ENCODE measurements at regions not wholly inside any gene's neighbourhood (a gene's known extent, or its start where the extent isn't known, plus 50 kb on each side); places are given as distances from the start of the nearest gene placed in this dataset.

DNA sequence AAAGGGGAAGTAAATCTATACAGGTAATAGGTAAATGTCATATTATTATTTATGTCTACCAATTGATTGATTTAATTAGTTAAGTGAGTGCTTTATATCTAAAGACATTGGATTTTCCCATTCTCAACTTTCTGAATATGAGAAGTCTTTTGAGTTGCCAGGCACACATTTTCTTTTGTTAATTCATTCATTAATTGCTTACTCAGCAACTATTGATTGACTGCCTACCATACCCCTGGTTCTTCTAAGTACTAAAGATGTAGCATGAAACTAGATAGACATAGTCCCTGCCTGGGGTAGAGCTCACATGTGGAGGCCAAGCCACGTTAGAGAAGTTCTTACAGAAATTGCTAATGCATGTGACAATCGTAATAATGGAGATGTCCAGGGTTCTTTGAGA is 253.1 kb upstream of the LYZL1 start:
- no peak for DNase-seq (ENCODE audit: low read depth)
- H3K4me3 ChIP-seq (replicated peaks; ENCODE audit: low read depth, low read length): no peak overlapping the region
- TF ChIP-seq, protein P1, sequence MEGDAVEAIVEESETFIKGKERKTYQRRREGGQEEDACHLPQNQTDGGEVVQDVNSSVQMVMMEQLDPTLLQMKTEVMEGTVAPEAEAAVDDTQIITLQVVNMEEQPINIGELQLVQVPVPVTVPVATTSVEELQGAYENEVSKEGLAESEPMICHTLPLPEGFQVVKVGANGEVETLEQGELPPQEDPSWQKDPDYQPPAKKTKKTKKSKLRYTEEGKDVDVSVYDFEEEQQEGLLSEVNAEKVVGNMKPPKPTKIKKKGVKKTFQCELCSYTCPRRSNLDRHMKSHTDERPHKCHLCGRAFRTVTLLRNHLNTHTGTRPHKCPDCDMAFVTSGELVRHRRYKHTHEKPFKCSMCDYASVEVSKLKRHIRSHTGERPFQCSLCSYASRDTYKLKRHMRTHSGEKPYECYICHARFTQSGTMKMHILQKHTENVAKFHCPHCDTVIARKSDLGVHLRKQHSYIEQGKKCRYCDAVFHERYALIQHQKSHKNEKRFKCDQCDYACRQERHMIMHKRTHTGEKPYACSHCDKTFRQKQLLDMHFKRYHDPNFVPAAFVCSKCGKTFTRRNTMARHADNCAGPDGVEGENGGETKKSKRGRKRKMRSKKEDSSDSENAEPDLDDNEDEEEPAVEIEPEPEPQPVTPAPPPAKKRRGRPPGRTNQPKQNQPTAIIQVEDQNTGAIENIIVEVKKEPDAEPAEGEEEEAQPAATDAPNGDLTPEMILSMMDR (IDR thresholded peaks at IDR 0.05; ENCODE audit: low read length, missing control alignments): no peak

- TF ChIP-seq, protein P1 (IDR thresholded peaks at IDR 0.05; ENCODE audit: low read length, missing control alignments): no peak
- DNase-seq (ENCODE audit: low read depth): no peak
- no peak overlapping the region for H3K4me3 ChIP-seq (replicated peaks; ENCODE audit: low read depth, low read length)
Observed at GRCh38 chr10:29037348-29038113, 251.3 kb upstream of the LYZL1 start.

GRCh38 chr10:29039091-29039490 is 249.8 kb upstream of the LYZL1 start:
- H3K4me3 ChIP-seq (replicated peaks; ENCODE audit: low read depth, low read length): no peak overlapping the region
- TF ChIP-seq, protein P1 (IDR thresholded peaks at IDR 0.05; ENCODE audit: low read length, missing control alignments): no peak
- DNase-seq (ENCODE audit: low read depth): no peak

- peak; percentile 92 for DNase-seq (ENCODE audit: low read depth)
- H3K4me3 ChIP-seq (replicated peaks; ENCODE audit: low read depth, low read length): no peak overlapping the region
Observed at GRCh38 chr10:29039677-29040189, 249.1 kb upstream of the LYZL1 start.

DNA sequence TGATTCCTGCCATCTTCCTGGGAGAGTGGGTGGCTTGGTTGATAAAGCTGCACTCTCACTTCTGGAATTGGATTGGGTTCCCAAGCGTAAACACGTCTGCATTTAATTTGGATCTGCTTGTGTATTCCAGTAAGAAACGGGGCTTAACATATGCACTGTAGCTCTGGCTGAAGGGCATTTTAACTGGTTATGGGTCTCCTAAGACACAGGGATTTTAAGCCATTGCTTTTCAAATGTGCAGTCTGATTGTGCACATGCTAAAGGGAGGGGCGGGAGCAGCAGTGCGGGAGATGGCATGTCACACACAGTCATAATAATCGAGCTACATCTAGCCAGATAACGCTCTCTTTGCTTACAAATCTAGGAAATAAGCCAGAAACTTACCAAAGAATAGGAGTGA is 247.3 kb upstream of the LYZL1 start:
- H3K4me3 ChIP-seq (replicated peaks; ENCODE audit: low read depth, low read length): no peak overlapping the region
- DNase-seq (ENCODE audit: low read depth): peak; percentile 7
- TF ChIP-seq, protein P1 (IDR thresholded peaks at IDR 0.05; ENCODE audit: low read length, missing control alignments): no peak

More at GRCh38 chr10:29039677-29040189, 249.1 kb upstream of the LYZL1 start:
- TF ChIP-seq, protein P1 (IDR thresholded peaks at IDR 0.05; ENCODE audit: low read length, missing control alignments): no peak

DNA sequence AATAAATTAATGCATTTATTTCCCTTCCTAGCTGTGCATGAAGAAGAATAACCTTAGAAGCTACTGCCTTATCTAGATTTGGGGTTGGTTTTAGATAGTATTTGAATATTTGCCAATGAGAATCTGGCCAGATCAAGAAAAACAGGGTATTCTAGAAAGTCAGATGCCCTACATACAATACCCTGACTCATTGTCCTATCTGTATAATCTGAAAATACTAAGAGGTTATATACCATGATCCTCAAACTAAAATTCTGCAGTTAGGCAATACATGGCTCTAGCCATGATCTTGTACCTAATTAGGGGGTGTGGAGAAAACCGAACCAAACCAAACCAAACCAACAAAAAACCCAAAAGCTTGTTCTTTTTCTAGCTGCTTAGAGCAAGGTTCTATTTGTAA is 240.4 kb upstream of the LYZL1 start:
- TF ChIP-seq, protein P1 (IDR thresholded peaks at IDR 0.05; ENCODE audit: low read length, missing control alignments): no peak
- DNase-seq (ENCODE audit: low read depth): no peak
- H3K4me3 ChIP-seq (replicated peaks; ENCODE audit: low read depth, low read length): no peak overlapping the region

- no peak for DNase-seq (ENCODE audit: low read depth)
- no peak overlapping the region for H3K4me3 ChIP-seq (replicated peaks; ENCODE audit: low read depth, low read length)
- TF ChIP-seq, protein P1 (IDR thresholded peaks at IDR 0.05; ENCODE audit: low read length, missing control alignments): no peak
Observed at GRCh38 chr10:29050081-29050480, 238.8 kb upstream of the LYZL1 start.

Data from fibroblast of pulmonary artery (primary cell).